Renal cortex interstitium (tissue), 11 donors: ENCODE measurements at regions not wholly inside any gene's neighbourhood (a gene's known extent, or its start where the extent isn't known, plus 50 kb on each side); places are given as distances from the start of the nearest gene placed in this dataset.
"Not testable (repeated sequence)": the region's sequence is repeated elsewhere in the genome, so short reads cannot be mapped to it uniquely, and the experiment has no call there.

ENCODE experiments used
- DNase-seq, 11 donors: peaks; one replicate each; pipeline ENCODE4 v3.0.0-alpha.2; 2013; ENCODE audit warnings: low read depth in 9 of 11, low spot score in 4 of 11; ENCODE audit errors: extremely low read depth in 1 of 11

- no peak for DNase-seq
These were observed 82.5 kb upstream of the ARID1B start for GRCh38 chr6:156694679-156695078.

- DNase-seq: no peak
These were observed 86.2 kb upstream of the ARID1B start for GRCh38 chr6:156691018-156691417.

GRCh38 chr6:156689656-156690055, 87.5 kb upstream of the ARID1B start:
- DNase-seq: no peak

- no peak for DNase-seq
These were observed 88.6 kb upstream of the ARID1B start for GRCh38 chr6:156688620-156688971.

GRCh38 chr6:156687789-156688619, 89.2 kb upstream of the ARID1B start:
- peak in 9 of 11 donors; percentile 9 to 73 (median 36) for DNase-seq

GRCh38 chr6:156686995-156687788, 90.0 kb upstream of the ARID1B start:
- peak; percentile 66 to 89 (median 77) for DNase-seq

- peak in 9 of 11 donors; percentile 50 to 87 (median 73) for DNase-seq
These were observed 90.7 kb upstream of the ARID1B start for GRCh38 chr6:156686301-156686994.

GRCh38 chr6:156685823-156686222, 91.4 kb upstream of the ARID1B start:
- no peak for DNase-seq

GRCh38 chr6:156683821-156684220, 93.4 kb upstream of the ARID1B start:
- DNase-seq: no peak

GRCh38 chr6:156676721-156677120, 100.5 kb upstream of the ARID1B start:
- DNase-seq: no peak

GRCh38 chr6:156674197-156674596, 103.0 kb upstream of the ARID1B start:
- no peak for DNase-seq

- DNase-seq: not testable (repeated sequence)
These were observed 107.1 kb upstream of the ARID1B start for GRCh38 chr6:156670097-156670496.

GRCh38 chr6:156662025-156662445, 115.1 kb upstream of the ARID1B start:
- DNase-seq: peak in 2 of 11 donors; percentile 48

- no peak for DNase-seq
These were observed 116.8 kb upstream of the ARID1B start for GRCh38 chr6:156660389-156660788.

GRCh38 chr6:156659822-156660198, 117.4 kb upstream of the ARID1B start:
- no peak for DNase-seq

- no peak for DNase-seq
These were observed 118.0 kb upstream of the ARID1B start for GRCh38 chr6:156658966-156659821.

GRCh38 chr6:156658186-156658965, 118.8 kb upstream of the ARID1B start:
- peak in 5 of 11 donors; percentile 31 to 50 (median 45) for DNase-seq

GRCh38 chr6:156657296-156657695, 119.9 kb upstream of the ARID1B start:
- DNase-seq: no peak
